T47D (cell line): ENCODE measurements at regions not wholly inside any gene's neighbourhood (a gene's known extent, or its start where the extent isn't known, plus 50 kb on each side); places are given as distances from the start of the nearest gene placed in this dataset.

Experiments
- DNase-seq, 2 experiments: peaks; one replicate each; pipeline versions ENCODE4 v3.0.0 to v3.0.0-alpha.2; 2011 to 2012; ENCODE audit warnings: low read depth in 1 of 2, low spot score in 1 of 2
- JUND ChIP-seq: IDR thresholded peaks from 2 replicates; pipeline ENCODE4 v1.6.1; 2012; ENCODE audit warnings: low read depth
- in situ Hi-C: cut with HindIII; loops from 2 replicates; pipeline ENCODE4 v1.10.0; 2016; ENCODE audit warnings: low sequenced_read_pairs, low pct_unique_long_range_greater_than_20kb

- TF ChIP-seq JUND, result no peak
- no peak for DNase-seq
- in situ Hi-C loops, result no loop called here
Measured at GRCh38 chr2:44116319-44116718, 52.4 kb upstream of the PPM1B start.

GRCh38 chr2:44118257-44118656, 50.4 kb upstream of the PPM1B start:
- DNase-seq, result no peak
- TF ChIP-seq JUND, result no peak
- in situ Hi-C loops, result no loop called here
